G401.6 (cell line): ENCODE measurements at regions not wholly inside any gene's neighbourhood (a gene's known extent, or its start where the extent isn't known, plus 50 kb on each side); places are given as distances from the start of the nearest gene placed in this dataset.
"Not testable (repeated sequence)": the region's sequence is repeated elsewhere in the genome, so short reads cannot be mapped to it uniquely, and the experiment has no call there.

Experiments used
- FAIRE-seq: peaks from 2 replicates; lab custom pipeline; 2012; peaks lifted over from hg19 to GRCh38; lab: Jason Lieb, UNC

GRCh38 chr14:25699981-25700380, 650.0 kb upstream of the STXBP6 start:
- FAIRE-seq, result no peak

GRCh38 chr14:25698111-25698510, 648.2 kb upstream of the STXBP6 start:
- FAIRE-seq, result no peak

GRCh38 chr14:25696176-25696575, 646.2 kb upstream of the STXBP6 start:
- FAIRE-seq, result no peak

- FAIRE-seq, result no peak
These were observed 635.1 kb upstream of the STXBP6 start for GRCh38 chr14:25685004-25685403.

GRCh38 chr14:25680934-25681333, 631.0 kb upstream of the STXBP6 start:
- FAIRE-seq, result no peak

GRCh38 chr14:25680511-25680910, 630.6 kb upstream of the STXBP6 start:
- FAIRE-seq, result not testable (repeated sequence)

- FAIRE-seq, result no peak
These were observed 627.2 kb upstream of the STXBP6 start for GRCh38 chr14:25677111-25677510.

GRCh38 chr14:25667387-25667786, 617.4 kb upstream of the STXBP6 start:
- FAIRE-seq, result no peak

GRCh38 chr14:25666877-25667276, 616.9 kb upstream of the STXBP6 start:
- FAIRE-seq, result no peak

- no peak for FAIRE-seq
These were observed 609.0 kb upstream of the STXBP6 start for GRCh38 chr14:25658988-25659387.

GRCh38 chr14:25630447-25630846, 580.5 kb upstream of the STXBP6 start:
- FAIRE-seq, result no peak

- FAIRE-seq, result no peak
These were observed 579.0 kb upstream of the STXBP6 start for GRCh38 chr14:25628978-25629377.

GRCh38 chr14:25628390-25628789, 578.4 kb upstream of the STXBP6 start:
- FAIRE-seq, result no peak

- no peak for FAIRE-seq
These were observed 577.0 kb upstream of the STXBP6 start for GRCh38 chr14:25626986-25627385.

- no peak for FAIRE-seq
These were observed 572.8 kb upstream of the STXBP6 start for GRCh38 chr14:25622763-25623162.

- FAIRE-seq, result no peak
These were observed 570.6 kb upstream of the STXBP6 start for GRCh38 chr14:25620515-25620914.

GRCh38 chr14:25615174-25615573, 565.2 kb upstream of the STXBP6 start:
- FAIRE-seq, result no peak

- no peak for FAIRE-seq
These were observed 557.2 kb upstream of the STXBP6 start for GRCh38 chr14:25607192-25607591.

GRCh38 chr14:25602106-25602505, 552.2 kb upstream of the STXBP6 start:
- FAIRE-seq, result no peak

GRCh38 chr14:25588751-25589150, 538.8 kb upstream of the STXBP6 start:
- no peak for FAIRE-seq

- no peak for FAIRE-seq
These were observed 524.8 kb upstream of the STXBP6 start for GRCh38 chr14:25574628-25575325.

- FAIRE-seq, result no peak
These were observed 520.5 kb upstream of the STXBP6 start for GRCh38 chr14:25570483-25570882.

GRCh38 chr14:25557466-25557865, 507.5 kb upstream of the STXBP6 start:
- FAIRE-seq, result no peak

GRCh38 chr14:25552826-25553225, 502.9 kb upstream of the STXBP6 start:
- no peak for FAIRE-seq

- FAIRE-seq, result no peak
These were observed 501.7 kb upstream of the STXBP6 start for GRCh38 chr14:25551674-25552073.
